ENCODE measurements at regions not wholly inside any gene's neighbourhood (a gene's known extent, or its start where the extent isn't known, plus 50 kb on each side); places are given as distances from the start of the nearest gene placed in this dataset.

DNA sequence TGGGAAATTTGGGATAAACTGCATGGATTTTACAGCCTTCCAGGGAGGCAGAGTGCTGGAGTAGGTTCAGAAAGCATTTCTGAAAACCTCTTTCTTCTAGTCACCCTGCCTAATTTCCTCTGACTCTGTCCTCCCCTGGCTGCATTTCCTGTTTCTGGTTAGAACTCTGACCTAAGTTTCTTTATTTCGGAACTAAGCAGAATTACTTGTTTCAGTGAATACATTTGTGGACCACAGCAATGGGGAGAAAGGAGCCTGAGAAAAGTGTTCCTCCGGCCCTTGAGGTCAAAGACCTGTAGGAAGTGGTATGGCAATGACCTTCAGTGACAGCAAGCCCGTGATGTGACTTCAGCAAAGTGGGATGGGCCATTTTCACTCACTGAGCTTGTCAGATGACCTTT lies 173.4 kb upstream of the RUNX1 start:
- peaks cover 49% of the 10 kb centered on the region for H3K4me1 ChIP-seq (ENCODE audit: control insufficient read depth, low read length)
- peak overlapping the region; percentile 37 for H3K4me2 ChIP-seq (ENCODE audit: low read length)

DNA sequence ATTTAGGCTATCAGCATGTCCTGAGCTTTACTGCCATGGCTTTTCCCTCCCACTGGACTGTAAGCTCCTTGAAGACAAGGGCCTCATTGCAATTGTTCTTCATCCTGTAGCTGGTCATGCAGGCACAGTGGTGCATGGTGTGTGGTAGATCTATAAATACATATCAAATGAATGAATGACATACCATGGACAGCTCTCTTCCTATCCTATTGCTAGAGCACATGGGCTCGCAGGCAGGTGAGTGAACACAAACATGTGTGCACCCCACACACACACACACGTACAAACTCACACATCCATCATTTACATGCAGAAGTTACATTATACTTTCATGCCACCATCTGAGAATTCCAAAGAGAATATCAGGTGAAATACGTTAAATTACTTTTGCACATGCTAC lies 172.9 kb upstream of the RUNX1 start:
- no peak for TF ChIP-seq CTCF (IDR thresholded peaks at IDR 0.05; ENCODE audit: low read depth, low read length, poor library complexity, severe bottlenecking)
- H3K9me3 ChIP-seq (ENCODE audit: control insufficient read depth, insufficient read depth, low read length), result no peaks in the 10 kb centered on the region
- no peaks in the 10 kb centered on the region for H3K79me2 ChIP-seq (ENCODE audit: control insufficient read depth, low read length)
- no peaks in the 10 kb centered on the region for H3K27me3 ChIP-seq (ENCODE audit: control insufficient read depth, low read length)
- H3K4me2 ChIP-seq (ENCODE audit: low read length), result peak overlapping the region; percentile 37
- H3K4me3 ChIP-seq (ENCODE audit: low read length), result peak overlapping the region; percentile 29
- H3K27ac ChIP-seq (ENCODE audit: low read depth, low read length), result 0 out of 2 replicates have a peak overlapping the region, but pooled peaks have one; percentile 0
- H4K20me1 ChIP-seq (ENCODE audit: control insufficient read depth, insufficient read depth, low read depth, low read length), result no peaks in the 10 kb centered on the region
- peaks cover 12% of the 10 kb centered on the region for H3F3A ChIP-seq (ENCODE audit: control insufficient read depth, insufficient read depth)
- no peaks in the 10 kb centered on the region for H3K9me2 ChIP-seq (replicated peaks; ENCODE audit: control insufficient read depth, low read length)
- no peaks in the 10 kb centered on the region for H3K36me3 ChIP-seq (ENCODE audit: control insufficient read depth, low read length)
- H3K4me1 ChIP-seq (ENCODE audit: control insufficient read depth, low read length), result peaks cover 44% of the 10 kb centered on the region

More for the DNA sequence above, 173.4 kb upstream of the RUNX1 start:
- Histone ChIP-seq H3K27me3 (ENCODE audit: control insufficient read depth, low read length) (no peaks in the 10 kb centered on the region), H4K20me1 (ENCODE audit: control insufficient read depth, insufficient read depth, low read depth, low read length) (no peaks in the 10 kb centered on the region), H3K36me3 (ENCODE audit: control insufficient read depth, low read length) (no peaks in the 10 kb centered on the region), H3F3A (ENCODE audit: control insufficient read depth, insufficient read depth) (peaks cover 15% of the 10 kb centered on the region), H3K79me2 (ENCODE audit: control insufficient read depth, low read length) (no peaks in the 10 kb centered on the region), H3K9me3 (ENCODE audit: control insufficient read depth, insufficient read depth, low read length) (no peaks in the 10 kb centered on the region), H3K4me3 (ENCODE audit: low read length) (peak overlapping the region; percentile 29), H3K27ac (ENCODE audit: low read depth, low read length) (0 out of 2 replicates have a peak overlapping the region, but pooled peaks have one; percentile 0), H3K9me2 (replicated peaks; ENCODE audit: control insufficient read depth, low read length) (no peaks in the 10 kb centered on the region)
- no peak for TF ChIP-seq CTCF (IDR thresholded peaks at IDR 0.05; ENCODE audit: low read depth, low read length, poor library complexity, severe bottlenecking)

GRCh38 chr21:35220301-35220700 lies 171.2 kb upstream of the RUNX1 start:
- Histone ChIP-seq H3K4me1 (ENCODE audit: control insufficient read depth, low read length) (peaks cover 27% of the 10 kb centered on the region), H3K27ac (ENCODE audit: low read depth, low read length) (no peak overlapping the region), H3K9me2 (replicated peaks; ENCODE audit: control insufficient read depth, low read length) (no peaks in the 10 kb centered on the region), H4K20me1 (ENCODE audit: control insufficient read depth, insufficient read depth, low read depth, low read length) (no peaks in the 10 kb centered on the region), H3K27me3 (ENCODE audit: control insufficient read depth, low read length) (no peaks in the 10 kb centered on the region), H3K9me3 (ENCODE audit: control insufficient read depth, insufficient read depth, low read length) (no peaks in the 10 kb centered on the region), H3K4me3 (ENCODE audit: low read length) (no peak overlapping the region), H3K36me3 (ENCODE audit: control insufficient read depth, low read length) (no peaks in the 10 kb centered on the region), H3F3A (ENCODE audit: control insufficient read depth, insufficient read depth) (peaks cover 2% of the 10 kb centered on the region; the same call in 1 of the 2 replicates), H3K79me2 (ENCODE audit: control insufficient read depth, low read length) (no peaks in the 10 kb centered on the region), H3K4me2 (ENCODE audit: low read length) (no peak overlapping the region)
- TF ChIP-seq CTCF (IDR thresholded peaks at IDR 0.05; ENCODE audit: low read depth, low read length, poor library complexity, severe bottlenecking) (no peak), EZH2phosphoT487 (IDR thresholded peaks at IDR 0.05; ENCODE audit: borderline replicate concordance, low read length) (no peak)

DNA sequence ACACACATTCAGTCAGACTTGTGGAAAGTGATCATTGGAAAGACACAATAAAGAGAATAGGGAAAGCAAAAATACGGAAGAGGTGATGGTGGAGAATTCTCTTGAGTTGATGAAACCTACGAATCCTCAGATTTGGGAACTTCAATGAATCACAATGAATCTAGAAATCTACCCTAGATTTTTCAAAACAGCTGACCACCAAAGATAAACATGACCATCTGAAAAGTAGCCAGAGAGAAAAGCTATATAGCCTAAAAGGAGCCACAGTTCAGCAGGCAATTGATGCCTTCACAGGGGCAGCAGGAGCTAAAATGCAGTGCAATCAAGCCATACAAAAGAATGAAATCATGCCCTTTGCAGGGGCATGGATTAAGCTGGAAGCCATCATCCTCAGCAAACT lies 170.6 kb upstream of the RUNX1 start:
- no peaks in the 10 kb centered on the region for H3K9me2 ChIP-seq (replicated peaks; ENCODE audit: control insufficient read depth, low read length)
- TF ChIP-seq CTCF (IDR thresholded peaks at IDR 0.05; ENCODE audit: low read depth, low read length, poor library complexity, severe bottlenecking) (no peak), EZH2phosphoT487 (IDR thresholded peaks at IDR 0.05; ENCODE audit: borderline replicate concordance, low read length) (no peak)
- H3K4me2 ChIP-seq (ENCODE audit: low read length), result no peak overlapping the region
- no peaks in the 10 kb centered on the region for H3F3A ChIP-seq (ENCODE audit: control insufficient read depth, insufficient read depth)
- no peaks in the 10 kb centered on the region for H3K9me3 ChIP-seq (ENCODE audit: control insufficient read depth, insufficient read depth, low read length)
- peaks cover 21% of the 10 kb centered on the region for H3K4me1 ChIP-seq (ENCODE audit: control insufficient read depth, low read length)
- H3K27ac ChIP-seq (ENCODE audit: low read depth, low read length), result no peak overlapping the region
- H3K36me3 ChIP-seq (ENCODE audit: control insufficient read depth, low read length), result no peaks in the 10 kb centered on the region
- H3K27me3 ChIP-seq (ENCODE audit: control insufficient read depth, low read length), result no peaks in the 10 kb centered on the region
- no peak overlapping the region for H3K4me3 ChIP-seq (ENCODE audit: low read length)
- H4K20me1 ChIP-seq (ENCODE audit: control insufficient read depth, insufficient read depth, low read depth, low read length), result no peaks in the 10 kb centered on the region
- no peaks in the 10 kb centered on the region for H3K79me2 ChIP-seq (ENCODE audit: control insufficient read depth, low read length)

Data from DOHH2 (cell line).